ENCODE measurements at regions not wholly inside any gene's neighbourhood (a gene's known extent, or its start where the extent isn't known, plus 50 kb on each side); places are given as distances from the start of the nearest gene placed in this dataset.
"Not testable (repeated sequence)": the region's sequence is repeated elsewhere in the genome, so short reads cannot be mapped to it uniquely, and the experiment has no call there.

DNA sequence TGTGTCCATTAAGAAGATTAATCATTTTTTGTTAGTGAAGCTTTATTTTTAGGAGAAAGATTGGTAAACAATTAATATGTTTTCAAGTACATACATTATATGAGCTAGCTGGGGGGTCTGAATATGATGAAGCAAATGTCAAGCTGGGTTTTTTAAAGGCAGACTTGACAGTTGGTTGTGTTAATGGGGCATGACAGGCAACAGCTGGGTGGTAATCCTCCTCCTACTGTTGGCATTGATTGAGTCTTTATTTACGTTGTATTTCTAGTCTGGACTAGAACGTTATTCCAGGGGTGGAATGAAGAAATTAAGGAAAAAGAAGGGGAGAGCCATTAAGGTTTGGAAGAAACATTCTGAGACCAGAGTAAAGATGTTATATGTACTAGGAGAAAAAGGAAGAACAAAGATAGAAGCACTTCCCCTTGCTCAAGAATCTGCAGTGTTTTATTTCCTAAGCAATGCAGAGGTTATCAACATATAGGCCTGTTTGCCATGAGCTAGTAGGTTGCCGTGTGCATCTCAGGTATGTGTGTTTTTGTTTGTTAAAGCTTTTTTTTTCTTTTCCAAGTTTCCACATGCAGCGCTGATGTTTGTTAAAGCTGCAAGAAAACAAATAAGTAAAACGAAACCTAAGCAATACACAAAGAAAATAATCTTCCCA lies 95.4 kb upstream of the SEC22B start:
- TF ChIP-seq POLR2AphosphoS5 (IDR thresholded peaks at IDR 0.05; ENCODE audit: insufficient read depth, low read depth, low read length); POLR2A (IDR thresholded peaks at IDR 0.05; ENCODE audit: low read depth, low read length); JUN (IDR thresholded peaks at IDR 0.05; ENCODE audit: borderline replicate concordance, insufficient read depth, insufficient read length, low read depth); EZH2 (IDR thresholded peaks at IDR 0.05; ENCODE audit: borderline replicate concordance, low read depth, low read length, severe bottlenecking); MAX (IDR thresholded peaks at IDR 0.05; ENCODE audit: insufficient read depth, insufficient read length): not testable (repeated sequence)
- TF ChIP-seq, protein P1, sequence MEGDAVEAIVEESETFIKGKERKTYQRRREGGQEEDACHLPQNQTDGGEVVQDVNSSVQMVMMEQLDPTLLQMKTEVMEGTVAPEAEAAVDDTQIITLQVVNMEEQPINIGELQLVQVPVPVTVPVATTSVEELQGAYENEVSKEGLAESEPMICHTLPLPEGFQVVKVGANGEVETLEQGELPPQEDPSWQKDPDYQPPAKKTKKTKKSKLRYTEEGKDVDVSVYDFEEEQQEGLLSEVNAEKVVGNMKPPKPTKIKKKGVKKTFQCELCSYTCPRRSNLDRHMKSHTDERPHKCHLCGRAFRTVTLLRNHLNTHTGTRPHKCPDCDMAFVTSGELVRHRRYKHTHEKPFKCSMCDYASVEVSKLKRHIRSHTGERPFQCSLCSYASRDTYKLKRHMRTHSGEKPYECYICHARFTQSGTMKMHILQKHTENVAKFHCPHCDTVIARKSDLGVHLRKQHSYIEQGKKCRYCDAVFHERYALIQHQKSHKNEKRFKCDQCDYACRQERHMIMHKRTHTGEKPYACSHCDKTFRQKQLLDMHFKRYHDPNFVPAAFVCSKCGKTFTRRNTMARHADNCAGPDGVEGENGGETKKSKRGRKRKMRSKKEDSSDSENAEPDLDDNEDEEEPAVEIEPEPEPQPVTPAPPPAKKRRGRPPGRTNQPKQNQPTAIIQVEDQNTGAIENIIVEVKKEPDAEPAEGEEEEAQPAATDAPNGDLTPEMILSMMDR (IDR thresholded peaks at IDR 0.05; ENCODE audit: extremely low read depth in 1 of 2, insufficient read depth in 1 of 2, low read depth in 1 of 2, low read length in 2 of 2) = not testable (repeated sequence)
